H7 (cell line): ENCODE measurements at regions not wholly inside any gene's neighbourhood (a gene's known extent, or its start where the extent isn't known, plus 50 kb on each side); places are given as distances from the start of the nearest gene placed in this dataset.
A peak's percentile ranks its signal among the peaks of the same experiment; 100 is the strongest.

Experiments used
- DNase-seq: peaks from one replicate; pipeline ENCODE4 v3.0.0; 2012
- H3K27me3 ChIP-seq: 2 replicates; pipeline ENCODE4 v1.6.0; 2011; ENCODE audit warnings: mild to moderate bottlenecking, low read length; ENCODE audit not compliant: control insufficient read depth, insufficient read depth
- H3K36me3 ChIP-seq: replicated peaks from 2 replicates; pipeline ENCODE4 v1.5.1; 2011; ENCODE audit warnings: low read length; ENCODE audit not compliant: control insufficient read depth, insufficient read depth
- H3K4me3 ChIP-seq: 2 replicates; pipeline ENCODE4 v1.5.1; 2011; ENCODE audit warnings: low read depth, mild to moderate bottlenecking, control low read depth, low read length, moderate library complexity; ENCODE audit not compliant: insufficient read depth

GRCh38 chr3:117657278-117657677 is 947.7 kb downstream of the TUSC7 start:
- no peak overlapping the region for H3K4me3 ChIP-seq
- no peak for DNase-seq
- no peaks in the 10 kb centered on the region for H3K27me3 ChIP-seq
- no peaks in the 10 kb centered on the region for H3K36me3 ChIP-seq

DNA sequence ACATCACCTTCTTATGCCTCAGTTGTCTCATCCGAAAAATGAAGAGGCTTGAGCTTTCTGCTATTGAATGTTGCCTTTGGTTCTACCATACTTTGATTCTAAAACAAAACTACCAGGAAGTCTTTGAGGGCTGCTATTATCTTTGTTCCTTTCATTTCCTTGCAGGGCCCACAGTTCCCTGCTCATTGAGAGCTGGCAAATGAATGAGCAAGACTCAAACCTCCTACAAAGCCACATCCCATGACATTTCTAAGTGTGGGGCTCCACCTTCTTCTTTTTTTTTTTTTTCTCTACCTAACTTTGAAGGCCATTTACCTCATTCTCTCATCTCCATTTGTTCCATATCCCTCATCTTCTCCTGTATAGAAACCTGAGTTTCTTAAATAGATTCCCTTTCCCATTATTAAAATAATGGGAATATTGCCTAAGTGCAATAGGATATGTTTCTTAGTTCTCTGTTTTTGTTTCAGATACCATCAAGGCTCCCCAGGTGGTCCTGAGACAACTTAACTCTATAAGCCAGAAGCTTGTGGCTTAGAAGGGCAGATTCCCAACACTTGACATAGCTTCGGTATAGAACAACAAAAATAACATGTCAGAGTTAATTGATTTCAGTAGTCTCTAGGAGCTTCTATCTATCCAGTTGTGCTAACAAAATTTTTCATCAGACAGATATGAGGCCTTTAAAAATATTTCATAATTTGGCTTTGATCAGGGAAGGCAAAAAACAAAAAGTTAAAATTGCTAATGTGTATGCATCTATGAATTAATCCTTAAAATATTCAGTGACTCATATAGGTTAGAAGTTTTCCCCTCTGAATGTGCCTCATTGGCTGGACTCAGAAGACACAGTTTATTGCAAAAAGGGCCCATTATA is 951.6 kb downstream of the TUSC7 start:
- Histone ChIP-seq H3K27me3 (no peaks in the 10 kb centered on the region), H3K4me3 (no peak overlapping the region), H3K36me3 (no peaks in the 10 kb centered on the region)
- no peak for DNase-seq

DNA sequence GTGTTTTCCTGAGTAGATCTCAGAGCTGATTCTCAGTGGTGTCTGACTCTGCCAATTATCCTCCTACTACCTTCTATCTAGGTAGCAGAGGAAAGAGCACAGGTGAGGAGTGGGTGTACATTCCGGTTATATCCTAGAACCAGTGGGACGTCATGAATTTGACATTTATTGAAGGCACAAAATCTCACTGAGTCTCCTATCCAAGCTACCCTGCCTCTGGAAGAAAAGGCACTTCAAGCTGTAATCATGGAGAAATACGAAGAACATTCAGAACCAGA is 952.2 kb downstream of the TUSC7 start:
- Histone ChIP-seq H3K36me3 (no peaks in the 10 kb centered on the region), H3K27me3 (no peaks in the 10 kb centered on the region), H3K4me3 (no peak overlapping the region)
- no peak for DNase-seq

GRCh38 chr3:117665296-117665695 is 955.7 kb downstream of the TUSC7 start:
- Histone ChIP-seq H3K4me3 (no peak overlapping the region), H3K27me3 (no peaks in the 10 kb centered on the region), H3K36me3 (no peaks in the 10 kb centered on the region)
- DNase-seq: no peak

GRCh38 chr3:117666325-117666724 is 956.7 kb downstream of the TUSC7 start:
- no peak for DNase-seq
- Histone ChIP-seq H3K36me3 (no peaks in the 10 kb centered on the region), H3K4me3 (no peak overlapping the region), H3K27me3 (no peaks in the 10 kb centered on the region)

GRCh38 chr3:117666812-117667211 is 957.2 kb downstream of the TUSC7 start:
- Histone ChIP-seq H3K4me3 (no peak overlapping the region), H3K36me3 (no peaks in the 10 kb centered on the region), H3K27me3 (no peaks in the 10 kb centered on the region)
- no peak for DNase-seq

- Histone ChIP-seq H3K27me3 (no peaks in the 10 kb centered on the region), H3K4me3 (no peak overlapping the region), H3K36me3 (no peaks in the 10 kb centered on the region)
- no peak for DNase-seq
These were observed 960.2 kb downstream of the TUSC7 start for GRCh38 chr3:117669774-117670173.

DNA sequence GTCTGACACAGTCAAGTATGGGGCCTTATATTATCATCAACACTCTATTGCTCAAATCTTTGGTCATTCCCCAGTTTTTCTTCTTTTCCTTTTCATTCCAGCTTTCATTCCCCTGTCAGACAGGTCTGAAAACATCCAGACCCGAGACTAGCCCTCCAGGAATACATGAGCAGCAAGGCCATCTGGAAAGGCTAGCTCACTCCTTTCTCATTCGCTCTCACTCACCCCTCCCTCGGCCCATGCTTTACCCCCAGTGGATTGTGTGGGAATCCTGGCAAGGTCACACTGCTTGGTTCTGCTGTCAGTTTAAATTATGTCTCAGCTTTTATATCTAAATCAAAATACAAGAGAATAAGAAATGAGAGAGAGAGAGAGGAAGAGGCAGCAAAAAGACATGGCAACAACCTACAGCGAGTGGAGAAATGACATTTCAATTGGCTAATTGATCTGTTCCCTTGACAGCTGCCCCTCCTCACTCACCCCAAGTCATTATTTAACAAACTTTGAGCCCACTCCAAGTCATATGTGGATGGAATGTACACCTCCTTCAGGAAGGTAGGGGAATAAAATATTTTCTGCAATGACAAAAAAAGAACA is 962.2 kb downstream of the TUSC7 start:
- H3K4me3 ChIP-seq: no peak overlapping the region
- H3K27me3 ChIP-seq: no peaks in the 10 kb centered on the region
- no peaks in the 10 kb centered on the region for H3K36me3 ChIP-seq
- DNase-seq: no peak

DNA sequence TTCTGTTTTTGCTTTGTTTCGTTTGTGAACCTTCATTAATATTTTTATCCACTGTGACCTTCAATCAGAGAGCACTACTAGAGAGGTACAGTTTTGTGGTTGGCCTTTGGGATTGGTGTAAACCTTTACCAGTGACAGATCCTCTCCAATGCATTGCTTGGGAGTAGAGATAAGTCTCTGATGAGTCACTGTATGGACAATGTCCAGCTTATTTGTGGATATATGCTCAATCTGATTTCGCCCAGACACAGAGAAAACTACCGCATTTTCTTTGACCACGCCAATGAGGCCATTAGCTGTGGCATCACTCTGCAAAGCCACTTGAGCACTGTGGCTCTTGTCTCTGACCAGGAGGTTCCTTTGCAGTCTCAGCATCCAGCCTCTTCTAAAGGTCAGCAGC is 964.7 kb downstream of the TUSC7 start:
- no peak for DNase-seq
- Histone ChIP-seq H3K4me3 (no peak overlapping the region), H3K27me3 (no peaks in the 10 kb centered on the region), H3K36me3 (no peaks in the 10 kb centered on the region)

DNA sequence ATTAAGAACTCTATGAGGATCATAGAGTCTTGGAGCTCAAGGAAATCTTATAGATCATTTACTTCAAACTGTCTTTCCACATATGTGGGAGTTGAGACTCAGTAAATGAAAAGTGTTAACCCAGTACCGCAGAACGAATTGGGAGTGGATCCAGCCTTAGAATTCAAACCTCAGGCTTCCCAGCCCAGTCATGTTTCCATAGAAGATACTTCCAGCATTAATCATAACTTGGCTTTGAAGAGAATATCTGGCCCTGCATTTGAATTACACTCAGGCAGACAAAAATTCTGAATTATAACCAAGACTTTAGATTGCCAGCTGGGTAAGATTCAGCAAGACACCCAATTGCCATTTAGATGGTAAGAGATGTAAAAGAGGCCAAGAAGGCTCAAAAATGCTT is 972.0 kb downstream of the TUSC7 start:
- DNase-seq: no peak
- Histone ChIP-seq H3K27me3 (no peaks in the 10 kb centered on the region), H3K36me3 (no peaks in the 10 kb centered on the region), H3K4me3 (no peak overlapping the region)

DNA sequence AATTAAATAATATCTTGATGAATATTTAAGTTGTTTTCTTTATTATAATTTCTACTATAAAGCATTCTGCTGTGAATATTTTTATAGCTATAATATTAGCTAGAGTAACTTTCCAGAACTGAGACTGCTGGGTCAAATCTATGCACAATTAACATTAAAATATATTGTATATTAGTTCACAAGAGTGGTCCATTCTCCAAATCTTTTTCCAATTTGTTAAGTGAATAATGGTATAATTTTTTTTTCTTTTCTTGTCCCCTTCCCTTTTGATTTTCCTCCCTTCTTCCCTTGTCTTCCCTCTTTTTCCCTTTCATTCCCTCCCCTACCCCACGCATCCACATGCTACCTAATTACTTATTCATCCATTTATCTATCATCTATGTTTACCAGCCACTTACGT is 977.5 kb downstream of the TUSC7 start:
- no peak for DNase-seq
- no peaks in the 10 kb centered on the region for H3K27me3 ChIP-seq
- H3K36me3 ChIP-seq: no peaks in the 10 kb centered on the region
- no peak overlapping the region for H3K4me3 ChIP-seq

GRCh38 chr3:117688583-117688982 is 979.0 kb downstream of the TUSC7 start:
- peak; percentile 2 for DNase-seq
- Histone ChIP-seq H3K27me3 (no peaks in the 10 kb centered on the region), H3K36me3 (no peaks in the 10 kb centered on the region), H3K4me3 (no peak overlapping the region)

DNA sequence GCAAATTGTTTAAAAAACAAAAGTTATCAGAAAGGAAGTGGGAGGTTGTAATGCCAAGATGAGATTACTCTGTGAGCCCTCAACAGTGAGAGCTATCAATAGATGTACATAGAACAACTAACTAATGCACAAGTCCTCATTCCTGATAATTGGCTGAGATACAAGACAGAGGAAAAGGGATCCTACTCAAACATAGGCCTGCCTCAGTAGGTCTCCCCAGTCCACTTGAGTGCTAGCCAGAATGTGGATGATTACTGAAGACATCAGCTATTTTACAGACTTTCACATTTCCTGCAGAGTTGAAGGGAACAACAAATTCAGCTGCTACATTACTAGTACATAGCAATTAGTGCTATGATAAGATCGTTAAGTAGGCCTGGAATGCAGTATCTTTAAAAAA is 981.9 kb downstream of the TUSC7 start:
- no peak overlapping the region for H3K4me3 ChIP-seq
- no peaks in the 10 kb centered on the region for H3K27me3 ChIP-seq
- DNase-seq: no peak
- no peaks in the 10 kb centered on the region for H3K36me3 ChIP-seq

- peak; percentile 4 for DNase-seq
- Histone ChIP-seq H3K36me3 (no peaks in the 10 kb centered on the region), H3K4me3 (no peak overlapping the region), H3K27me3 (no peaks in the 10 kb centered on the region)
These were observed 982.9 kb downstream of the TUSC7 start for GRCh38 chr3:117692416-117692995.

GRCh38 chr3:117695321-117695720 is 985.7 kb downstream of the TUSC7 start:
- H3K27me3 ChIP-seq: no peaks in the 10 kb centered on the region
- H3K4me3 ChIP-seq: no peak overlapping the region
- DNase-seq: no peak
- no peaks in the 10 kb centered on the region for H3K36me3 ChIP-seq
